Colonic mucosa (tissue), 4 donors: ENCODE measurements at regions not wholly inside any gene's neighbourhood (a gene's known extent, or its start where the extent isn't known, plus 50 kb on each side); places are given as distances from the start of the nearest gene placed in this dataset.

Experiments
- DNase-seq: peaks from one replicate; pipeline ENCODE4 v3.0.0-alpha.2; 2020
- H3K27ac ChIP-seq: fragments of 200-600 bp; one replicate; pipeline ENCODE4 v1.8.0; 2021
- H3K27me3 ChIP-seq: fragments of 200-600 bp; one replicate; pipeline ENCODE4 v1.8.0; 2021
- H3K36me3 ChIP-seq: fragments of 200-600 bp; one replicate; pipeline ENCODE4 v1.8.0; 2021
- H3K4me1 ChIP-seq: fragments of 200-600 bp; one replicate; pipeline ENCODE4 v1.8.0; 2021; ENCODE audit warnings: mild to moderate bottlenecking
- H3K4me3 ChIP-seq: fragments of 200-600 bp; one replicate; pipeline ENCODE4 v1.8.0; 2021
- H3K9ac ChIP-seq, 2 donors: one replicate each; pipeline ENCODE4 v1.7.0; 2013; ENCODE audit warnings: control low read depth in 2 of 2, low read depth in 2 of 2, low read length in 2 of 2
- H3K9me3 ChIP-seq: fragments of 200-600 bp; one replicate; pipeline ENCODE4 v1.8.0; 2021
- intact Hi-C: fragments of 100-400 bp; cut with DNase I; formaldehyde crosslinking; loops from one replicate; pipeline ENCODE4 v1.14.1; 2022
- TF ChIP-seq, protein P1 (sequence below): fragments of 200-600 bp; IDR thresholded peaks from one replicate; pipeline ENCODE4 v1.8.0; 2022; ENCODE audit warnings: antibody characterized with exemption, mild to moderate bottlenecking
- donor health status: healthy.
- donor health status: DM: no; HTN: no; CAD: no.
- donor health status: DM: no; HTN: no; CAD: no.

GRCh38 chr4:30863021-30863420 lies 142.9 kb downstream of the PCDH7 start:
- intact Hi-C loops, result no loop called here
- H3K4me1 ChIP-seq, result no peaks in the 10 kb centered on the region
- no peaks in the 10 kb centered on the region for H3K9me3 ChIP-seq
- TF ChIP-seq, protein P1, sequence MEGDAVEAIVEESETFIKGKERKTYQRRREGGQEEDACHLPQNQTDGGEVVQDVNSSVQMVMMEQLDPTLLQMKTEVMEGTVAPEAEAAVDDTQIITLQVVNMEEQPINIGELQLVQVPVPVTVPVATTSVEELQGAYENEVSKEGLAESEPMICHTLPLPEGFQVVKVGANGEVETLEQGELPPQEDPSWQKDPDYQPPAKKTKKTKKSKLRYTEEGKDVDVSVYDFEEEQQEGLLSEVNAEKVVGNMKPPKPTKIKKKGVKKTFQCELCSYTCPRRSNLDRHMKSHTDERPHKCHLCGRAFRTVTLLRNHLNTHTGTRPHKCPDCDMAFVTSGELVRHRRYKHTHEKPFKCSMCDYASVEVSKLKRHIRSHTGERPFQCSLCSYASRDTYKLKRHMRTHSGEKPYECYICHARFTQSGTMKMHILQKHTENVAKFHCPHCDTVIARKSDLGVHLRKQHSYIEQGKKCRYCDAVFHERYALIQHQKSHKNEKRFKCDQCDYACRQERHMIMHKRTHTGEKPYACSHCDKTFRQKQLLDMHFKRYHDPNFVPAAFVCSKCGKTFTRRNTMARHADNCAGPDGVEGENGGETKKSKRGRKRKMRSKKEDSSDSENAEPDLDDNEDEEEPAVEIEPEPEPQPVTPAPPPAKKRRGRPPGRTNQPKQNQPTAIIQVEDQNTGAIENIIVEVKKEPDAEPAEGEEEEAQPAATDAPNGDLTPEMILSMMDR, result no peak
- no peak overlapping the region for H3K27ac ChIP-seq
- no peaks in the 10 kb centered on the region for H3K27me3 ChIP-seq
- H3K9ac ChIP-seq, result no peak overlapping the region
- H3K4me3 ChIP-seq, result no peak overlapping the region
- no peak for DNase-seq
- H3K36me3 ChIP-seq, result no peaks in the 10 kb centered on the region

DNA sequence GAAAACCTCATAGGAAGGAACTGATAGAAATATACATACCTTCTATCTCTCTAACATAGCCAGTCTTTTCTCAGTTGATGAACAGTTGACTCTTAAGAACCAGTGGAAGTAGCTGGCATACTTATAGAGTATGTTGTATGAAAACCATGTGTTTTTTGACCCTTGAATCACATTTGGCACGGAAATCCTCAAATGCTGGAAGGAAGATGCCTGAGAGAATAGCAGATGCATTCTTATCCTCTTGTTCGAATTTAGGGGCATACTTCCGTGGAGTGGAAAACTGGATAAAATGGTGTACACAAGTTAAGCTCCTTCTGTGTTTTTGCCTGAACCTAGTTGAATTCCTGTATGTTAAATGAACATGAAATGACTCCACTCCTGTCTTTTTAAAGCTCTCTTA lies 145.5 kb downstream of the PCDH7 start:
- Histone ChIP-seq H3K27ac (no peak overlapping the region), H3K4me3 (no peak overlapping the region), H3K4me1 (no peaks in the 10 kb centered on the region), H3K27me3 (no peaks in the 10 kb centered on the region), H3K36me3 (no peaks in the 10 kb centered on the region), H3K9ac (no peak overlapping the region), H3K9me3 (no peaks in the 10 kb centered on the region)
- intact Hi-C loops, result no loop called here
- DNase-seq, result no peak
- TF ChIP-seq, protein P1, result no peak

DNA sequence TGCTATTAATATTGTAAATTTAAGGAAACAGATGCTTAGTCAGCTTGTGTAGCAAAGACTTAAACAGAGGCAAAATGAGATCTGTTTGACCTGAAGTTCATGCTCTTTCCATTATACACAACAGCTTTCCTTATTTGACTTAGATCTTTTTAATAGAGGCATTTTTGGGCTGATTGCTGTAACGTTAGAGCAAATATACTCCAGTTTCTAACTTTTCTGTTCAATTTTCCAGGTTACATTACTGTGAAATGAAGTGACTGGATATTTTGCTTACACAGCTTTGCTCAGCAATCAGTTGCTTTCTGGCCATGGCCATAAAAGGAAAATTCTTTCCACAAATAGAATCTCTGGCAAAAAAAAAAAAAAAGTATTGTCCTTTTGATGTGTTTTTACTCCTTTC lies 146.2 kb downstream of the PCDH7 start:
- Histone ChIP-seq H3K27me3 (no peaks in the 10 kb centered on the region), H3K9me3 (no peaks in the 10 kb centered on the region), H3K36me3 (no peaks in the 10 kb centered on the region), H3K27ac (no peak overlapping the region), H3K4me1 (no peaks in the 10 kb centered on the region), H3K9ac (no peak overlapping the region), H3K4me3 (no peak overlapping the region)
- intact Hi-C loops, result no loop called here
- TF ChIP-seq, protein P1, result no peak
- no peak for DNase-seq

DNA sequence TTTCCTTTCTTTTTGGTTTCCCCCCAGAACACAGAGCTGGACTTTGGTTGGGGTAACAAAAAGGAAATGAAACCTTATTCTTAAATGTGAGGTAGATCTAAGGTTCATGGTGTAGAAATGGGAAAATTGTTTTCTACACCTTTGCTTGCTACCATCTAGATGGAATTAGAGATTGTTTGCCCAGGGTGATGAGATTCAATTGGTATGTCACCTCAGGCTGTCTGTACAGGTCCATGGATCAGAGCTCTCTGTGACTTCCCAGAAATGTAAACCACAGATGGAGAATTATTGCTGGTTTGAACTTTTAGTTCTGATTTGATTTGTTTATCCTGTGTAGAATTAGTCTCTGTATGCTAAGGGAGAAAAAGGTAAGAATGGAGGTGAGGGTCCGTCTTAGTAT lies 146.7 kb downstream of the PCDH7 start:
- Histone ChIP-seq H3K27me3 (no peaks in the 10 kb centered on the region), H3K27ac (no peak overlapping the region), H3K4me3 (no peak overlapping the region), H3K9me3 (no peaks in the 10 kb centered on the region), H3K9ac (no peak overlapping the region), H3K36me3 (no peaks in the 10 kb centered on the region), H3K4me1 (no peaks in the 10 kb centered on the region)
- intact Hi-C loops, result no loop called here
- TF ChIP-seq, protein P1, result no peak
- DNase-seq, result no peak

GRCh38 chr4:30867427-30867826 lies 147.3 kb downstream of the PCDH7 start:
- no peak for DNase-seq
- Histone ChIP-seq H3K4me3 (no peak overlapping the region), H3K27me3 (no peaks in the 10 kb centered on the region), H3K27ac (no peak overlapping the region), H3K9ac (no peak overlapping the region), H3K4me1 (no peaks in the 10 kb centered on the region), H3K9me3 (no peaks in the 10 kb centered on the region), H3K36me3 (no peaks in the 10 kb centered on the region)
- TF ChIP-seq, protein P1, result no peak
- intact Hi-C loops, result no loop called here
